Liver (tissue), 8 donors: ENCODE measurements at regions not wholly inside any gene's neighbourhood (a gene's known extent, or its start where the extent isn't known, plus 50 kb on each side); places are given as distances from the start of the nearest gene placed in this dataset.

Experiments
- DNase-seq: peaks from one replicate; pipeline ENCODE4 v3.0.0-alpha.2; 2017; ENCODE audit warnings: low spot score
- H3K27ac ChIP-seq, 2 donors: one replicate each; pipeline ENCODE4 v1.7.0; 2013; ENCODE audit warnings: inconsistent platforms in 2 of 2, low read length in 2 of 2, control low read depth in 1 of 2, low read depth in 1 of 2, mild to moderate bottlenecking in 1 of 2
- H3K27me3 ChIP-seq, 4 donors: one replicate each; pipeline versions ENCODE4 v1.6.1 to v1.7.0; 2013; ENCODE audit warnings: low read length in 3 of 4, inconsistent platforms in 1 of 4, mild to moderate bottlenecking in 1 of 4, moderate library complexity in 1 of 4; ENCODE audit not compliant: control insufficient read depth in 4 of 4, insufficient read depth in 4 of 4
- H3K36me3 ChIP-seq, 4 donors: one replicate each; pipeline versions ENCODE4 v1.6.1 to v1.7.0; 2013; ENCODE audit warnings: low read length in 3 of 4, mild to moderate bottlenecking in 3 of 4, low read depth in 1 of 4, moderate library complexity in 1 of 4; ENCODE audit not compliant: control insufficient read depth in 4 of 4, insufficient read depth in 3 of 4
- H3K4me1 ChIP-seq, 4 donors: one replicate each; pipeline versions ENCODE4 v1.6.1 to v1.7.0; 2013; ENCODE audit warnings: low read length in 3 of 4, mild to moderate bottlenecking in 3 of 4, moderate library complexity in 1 of 4; ENCODE audit not compliant: control insufficient read depth in 4 of 4, insufficient read depth in 4 of 4
- H3K4me3 ChIP-seq, 3 donors: one replicate each; pipeline versions ENCODE4 v1.6.1 to v1.7.0; 2013; ENCODE audit warnings: low read length in 3 of 3, control low read depth in 1 of 3, low read depth in 1 of 3, mild to moderate bottlenecking in 1 of 3
- H3K9ac ChIP-seq, 2 donors: one replicate each; pipeline ENCODE4 v1.7.0; 2013; ENCODE audit warnings: low read length in 2 of 2, mild to moderate bottlenecking in 2 of 2, moderate library complexity in 2 of 2, control low read depth in 1 of 2, low read depth in 1 of 2
- H3K9me3 ChIP-seq, 4 donors: one replicate each; pipeline versions ENCODE4 v1.6.1 to v1.7.0; 2013; ENCODE audit warnings: low read length in 3 of 4; ENCODE audit not compliant: control insufficient read depth in 4 of 4
- ATF3 ChIP-seq: IDR thresholded peaks from 2 replicates; pipeline ENCODE4 v1.6.1; 2016; ENCODE audit warnings: antibody characterized with exemption
- CTCF ChIP-seq: fragments of 150-350 bp; IDR thresholded peaks from 2 replicates; pipeline ENCODE4 v1.5.1; 2017; ENCODE audit warnings: improper control_type of control experiment, low read depth, low read length; ENCODE audit not compliant: missing input control
- EGR1 ChIP-seq, 2 donors: IDR thresholded peaks; 2 replicates each; pipeline ENCODE4 v1.6.1; 2016 to 2018; ENCODE audit warnings: antibody characterized with exemption in 2 of 2, low read depth in 2 of 2
- FOXA1 ChIP-seq: IDR thresholded peaks from 2 replicates; pipeline ENCODE4 v1.6.1; 2016; ENCODE audit warnings: antibody characterized with exemption
- FOXA2 ChIP-seq: IDR thresholded peaks from 2 replicates; pipeline ENCODE4 v1.6.1; 2016; ENCODE audit warnings: antibody characterized with exemption
- GABPA ChIP-seq, 2 donors: IDR thresholded peaks in 1 of 2; conservative IDR thresholded peaks in 1 of 2; 2 replicates each; pipeline ENCODE4 v1.6.1; 2016; ENCODE audit warnings: antibody characterized with exemption in 2 of 2, mild to moderate bottlenecking in 1 of 2, moderate library complexity in 1 of 2
- HNF4A ChIP-seq, 2 donors: conservative IDR thresholded peaks; 2 replicates each; pipeline ENCODE4 v1.6.1; 2016; ENCODE audit warnings: antibody characterized with exemption in 2 of 2, mild to moderate bottlenecking in 2 of 2
- HNF4G ChIP-seq: IDR thresholded peaks from 2 replicates; pipeline ENCODE4 v1.6.1; 2016; ENCODE audit warnings: antibody characterized with exemption
- JUND ChIP-seq, 2 donors: IDR thresholded peaks; 2 replicates each; pipeline ENCODE4 v1.6.1; 2016; ENCODE audit warnings: antibody characterized with exemption in 2 of 2
- MAX ChIP-seq: IDR thresholded peaks from 2 replicates; pipeline ENCODE4 v1.6.1; 2016; ENCODE audit warnings: antibody characterized with exemption
- NR2F2 ChIP-seq: IDR thresholded peaks from 2 replicates; pipeline ENCODE4 v1.6.1; 2016; ENCODE audit warnings: antibody characterized with exemption
- RAD21 ChIP-seq, 2 donors: IDR thresholded peaks; 2 replicates each; pipeline ENCODE4 v1.6.1; 2016; ENCODE audit warnings: antibody characterized with exemption in 2 of 2, mild to moderate bottlenecking in 2 of 2
- SP1 ChIP-seq: IDR thresholded peaks from 2 replicates; pipeline ENCODE4 v1.6.1; 2018; ENCODE audit warnings: antibody characterized with exemption, mild to moderate bottlenecking
- TAF1 ChIP-seq: conservative IDR thresholded peaks from 2 replicates; pipeline ENCODE4 v1.6.1; 2016; ENCODE audit warnings: antibody characterized with exemption, mild to moderate bottlenecking
- YY1 ChIP-seq: IDR thresholded peaks from 2 replicates; pipeline ENCODE4 v1.6.1; 2016; ENCODE audit warnings: antibody characterized with exemption, mild to moderate bottlenecking
- WGBS: extraction: QIAGEN DNeasy Blood & Tissue Kit; methylation state at CpG from one replicate; pipeline ENCODE4 v1.1.7; 2013; 5-methylcytosine and 5-hydroxymethylcytosine counted together
- TF ChIP-seq, protein P1 (sequence below): IDR thresholded peaks from 2 replicates; pipeline ENCODE4 v1.6.1; 2016; ENCODE audit warnings: antibody characterized with exemption, mild to moderate bottlenecking
- TF ChIP-seq, protein P2 (sequence below): IDR thresholded peaks from 2 replicates; pipeline ENCODE4 v1.6.1; 2016; ENCODE audit warnings: antibody characterized with exemption
- donor health status: healthy.
- donor health status: healthy.
- donor health status: healthy.
- donor health status: healthy.
- donor health status: healthy.

DNA sequence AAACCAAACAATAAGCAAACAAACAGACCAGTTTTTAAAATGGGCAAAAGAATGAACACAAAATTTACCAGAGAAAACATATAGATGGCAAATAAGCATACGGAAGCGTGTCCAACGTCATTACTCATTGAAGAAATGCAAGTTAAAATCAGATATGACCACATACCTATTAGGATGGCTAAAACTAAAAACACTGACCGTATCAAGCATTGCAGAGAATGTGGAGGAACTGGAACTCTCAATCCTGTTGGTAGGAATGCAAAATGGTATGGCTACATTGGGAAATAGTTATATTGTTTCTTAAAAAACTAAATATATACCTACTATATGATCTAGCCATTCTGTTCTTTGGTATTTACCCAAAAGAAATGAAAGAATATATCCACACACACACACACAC, 129.4 kb upstream of the ACO1 start:
- TF ChIP-seq SP1 = no peak
- no peak for TF ChIP-seq FOXA1
- TF ChIP-seq HNF4G = no peak
- TF ChIP-seq YY1 = no peak
- TF ChIP-seq CTCF = no peak
- TF ChIP-seq JUND (IDR thresholded peaks at IDR 0.05) = no peak
- TF ChIP-seq, protein P1, sequence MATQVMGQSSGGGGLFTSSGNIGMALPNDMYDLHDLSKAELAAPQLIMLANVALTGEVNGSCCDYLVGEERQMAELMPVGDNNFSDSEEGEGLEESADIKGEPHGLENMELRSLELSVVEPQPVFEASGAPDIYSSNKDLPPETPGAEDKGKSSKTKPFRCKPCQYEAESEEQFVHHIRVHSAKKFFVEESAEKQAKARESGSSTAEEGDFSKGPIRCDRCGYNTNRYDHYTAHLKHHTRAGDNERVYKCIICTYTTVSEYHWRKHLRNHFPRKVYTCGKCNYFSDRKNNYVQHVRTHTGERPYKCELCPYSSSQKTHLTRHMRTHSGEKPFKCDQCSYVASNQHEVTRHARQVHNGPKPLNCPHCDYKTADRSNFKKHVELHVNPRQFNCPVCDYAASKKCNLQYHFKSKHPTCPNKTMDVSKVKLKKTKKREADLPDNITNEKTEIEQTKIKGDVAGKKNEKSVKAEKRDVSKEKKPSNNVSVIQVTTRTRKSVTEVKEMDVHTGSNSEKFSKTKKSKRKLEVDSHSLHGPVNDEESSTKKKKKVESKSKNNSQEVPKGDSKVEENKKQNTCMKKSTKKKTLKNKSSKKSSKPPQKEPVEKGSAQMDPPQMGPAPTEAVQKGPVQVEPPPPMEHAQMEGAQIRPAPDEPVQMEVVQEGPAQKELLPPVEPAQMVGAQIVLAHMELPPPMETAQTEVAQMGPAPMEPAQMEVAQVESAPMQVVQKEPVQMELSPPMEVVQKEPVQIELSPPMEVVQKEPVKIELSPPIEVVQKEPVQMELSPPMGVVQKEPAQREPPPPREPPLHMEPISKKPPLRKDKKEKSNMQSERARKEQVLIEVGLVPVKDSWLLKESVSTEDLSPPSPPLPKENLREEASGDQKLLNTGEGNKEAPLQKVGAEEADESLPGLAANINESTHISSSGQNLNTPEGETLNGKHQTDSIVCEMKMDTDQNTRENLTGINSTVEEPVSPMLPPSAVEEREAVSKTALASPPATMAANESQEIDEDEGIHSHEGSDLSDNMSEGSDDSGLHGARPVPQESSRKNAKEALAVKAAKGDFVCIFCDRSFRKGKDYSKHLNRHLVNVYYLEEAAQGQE = no peak
- TF ChIP-seq, protein P2, sequence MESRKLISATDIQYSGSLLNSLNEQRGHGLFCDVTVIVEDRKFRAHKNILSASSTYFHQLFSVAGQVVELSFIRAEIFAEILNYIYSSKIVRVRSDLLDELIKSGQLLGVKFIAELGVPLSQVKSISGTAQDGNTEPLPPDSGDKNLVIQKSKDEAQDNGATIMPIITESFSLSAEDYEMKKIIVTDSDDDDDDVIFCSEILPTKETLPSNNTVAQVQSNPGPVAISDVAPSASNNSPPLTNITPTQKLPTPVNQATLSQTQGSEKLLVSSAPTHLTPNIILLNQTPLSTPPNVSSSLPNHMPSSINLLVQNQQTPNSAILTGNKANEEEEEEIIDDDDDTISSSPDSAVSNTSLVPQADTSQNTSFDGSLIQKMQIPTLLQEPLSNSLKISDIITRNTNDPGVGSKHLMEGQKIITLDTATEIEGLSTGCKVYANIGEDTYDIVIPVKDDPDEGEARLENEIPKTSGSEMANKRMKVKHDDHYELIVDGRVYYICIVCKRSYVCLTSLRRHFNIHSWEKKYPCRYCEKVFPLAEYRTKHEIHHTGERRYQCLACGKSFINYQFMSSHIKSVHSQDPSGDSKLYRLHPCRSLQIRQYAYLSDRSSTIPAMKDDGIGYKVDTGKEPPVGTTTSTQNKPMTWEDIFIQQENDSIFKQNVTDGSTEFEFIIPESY = no peak
- no peak for TF ChIP-seq GABPA (IDR thresholded peaks at IDR 0.05 in 1 of 2, conservative IDR thresholded peaks at IDR 0.05 in 1 of 2)
- no peak for TF ChIP-seq HNF4A (conservative IDR thresholded peaks at IDR 0.05)
- TF ChIP-seq ATF3 = no peak
- TF ChIP-seq FOXA2 = no peak
- TF ChIP-seq NR2F2 = no peak
- no peak for TF ChIP-seq EGR1 (IDR thresholded peaks at IDR 0.05; ENCODE audit: low read depth in 2 of 2)
- TF ChIP-seq RAD21 (IDR thresholded peaks at IDR 0.05) = no peak
- no peak for TF ChIP-seq TAF1
- no peak for TF ChIP-seq MAX
- no peak overlapping the region for H3K27ac ChIP-seq
- peaks cover 0 to 6% (median 0%) of the 10 kb centered on the region in 4 donors for H3K27me3 ChIP-seq
- no peak for DNase-seq
- no peaks in the 10 kb centered on the region for H3K36me3 ChIP-seq
- no peak overlapping the region for H3K4me3 ChIP-seq
- H3K9ac ChIP-seq = no peak overlapping the region
- 86% methylated on average over 4 of the region's 4 CpGs for WGBS
- no peaks in the 10 kb centered on the region for H3K9me3 ChIP-seq
- H3K4me1 ChIP-seq = peaks cover 0 to 3% (median 1%) of the 10 kb centered on the region in 4 donors

- 88% methylated on average over 2 of the region's 2 CpGs for WGBS
- H3K27ac ChIP-seq = no peak overlapping the region
- no peak for TF ChIP-seq CTCF
- no peak for TF ChIP-seq FOXA1
- TF ChIP-seq YY1 = no peak
- no peak for TF ChIP-seq EGR1 (IDR thresholded peaks at IDR 0.05; ENCODE audit: low read depth in 2 of 2)
- no peak for TF ChIP-seq MAX
- TF ChIP-seq, protein P2 = no peak
- TF ChIP-seq JUND (IDR thresholded peaks at IDR 0.05) = no peak
- no peak for TF ChIP-seq HNF4G
- TF ChIP-seq TAF1 = no peak
These were observed 126.0 kb upstream of the ACO1 start for GRCh38 chr9:32258482-32258881.

More at GRCh38 chr9:32258482-32258881, 126.0 kb upstream of the ACO1 start:
- H3K36me3 ChIP-seq = no peaks in the 10 kb centered on the region
- no peaks in the 10 kb centered on the region for H3K9me3 ChIP-seq
- no peak for DNase-seq
- no peaks in the 10 kb centered on the region for H3K4me1 ChIP-seq
- H3K9ac ChIP-seq = no peak overlapping the region
- peaks cover 0 to 2% (median 0%) of the 10 kb centered on the region in 4 donors for H3K27me3 ChIP-seq
- H3K4me3 ChIP-seq = no peak overlapping the region
